A673 (cell line): ENCODE measurements at regions not wholly inside any gene's neighbourhood (a gene's known extent, or its start where the extent isn't known, plus 50 kb on each side); places are given as distances from the start of the nearest gene placed in this dataset.

ENCODE experiments used
- BruUV-seq: library from RNA; stranded (reverse); fragments of 400-500 nt; replicated peaks from 2 replicates; lab custom pipeline; 2021; lab: Mats Ljungman, UMichigan
- CTCF ChIA-PET: fragments of 300-600 bp; sonication (Branson Sonifier 250); formaldehyde crosslinking; loops from one replicate; lab custom pipeline; 2022; ENCODE audit warnings: antibody characterized with exemption; lab: Charles Lee
- POLR2A ChIA-PET: fragments of 300-600 bp; sonication (Branson Sonifier 250); formaldehyde crosslinking; loops from one replicate; lab custom pipeline; 2022; ENCODE audit warnings: antibody characterized with exemption; ENCODE audit not compliant: low non-redundant PET; lab: Charles Lee
- DNase-seq: peaks from one replicate; pipeline ENCODE4 v3.0.0-alpha.2; 2015; ENCODE audit warnings: low spot score
- H3K27ac ChIP-seq: fragments of 200-600 bp; sonication (generic); 2 replicates; pipeline ENCODE4 v1.5.1; 2016; ENCODE audit warnings: mixed run types, low read depth, mild to moderate bottlenecking, mixed read lengths, antibody characterized with exemption, low read length; ENCODE audit not compliant: poor library complexity, severe bottlenecking
- H3K27me3 ChIP-seq: fragments of 200-600 bp; sonication (generic); replicated peaks from 2 replicates; pipeline ENCODE4 v1.6.1; 2017; ENCODE audit warnings: mixed run types, low read depth, mild to moderate bottlenecking, mixed read lengths, antibody characterized with exemption, low read length; ENCODE audit not compliant: insufficient read depth, poor library complexity
- H3K36me3 ChIP-seq: fragments of 200-600 bp; sonication (generic); 2 replicates; pipeline ENCODE4 v1.6.1; 2016; ENCODE audit warnings: mixed run types, mild to moderate bottlenecking, mixed read lengths, antibody characterized with exemption, low read length; ENCODE audit not compliant: insufficient read depth, poor library complexity, severe bottlenecking
- H3K4me1 ChIP-seq: fragments of 200-600 bp; sonication (generic); 2 replicates; pipeline ENCODE4 v1.6.1; 2017; ENCODE audit warnings: mixed run types, mild to moderate bottlenecking, mixed read lengths, antibody characterized with exemption, low read length; ENCODE audit not compliant: insufficient read depth, poor library complexity, severe bottlenecking
- H3K4me3 ChIP-seq: fragments of 200-600 bp; sonication (generic); 2 replicates; pipeline ENCODE4 v1.5.1; 2016; ENCODE audit warnings: low read depth, mixed run types, mild to moderate bottlenecking, mixed read lengths, low read length; ENCODE audit not compliant: poor library complexity, severe bottlenecking
- H3K9me3 ChIP-seq: fragments of 200-600 bp; sonication (generic); 2 replicates; pipeline ENCODE4 v1.6.1; 2016; ENCODE audit warnings: mixed run types, low read depth, mild to moderate bottlenecking, mixed read lengths, antibody characterized with exemption, low read length; ENCODE audit not compliant: poor library complexity, severe bottlenecking
- CTCF ChIP-seq: fragments of 300-800, 200-600 bp; sonication (generic); conservative IDR thresholded peaks from 2 replicates; pipeline ENCODE4 v1.5.1; 2017; ENCODE audit warnings: low read depth, mild to moderate bottlenecking, antibody characterized with exemption, low read length, moderate library complexity, mixed read lengths
- EZH2 ChIP-seq: fragments of 200-600 bp; sonication (generic); IDR thresholded peaks from 2 replicates; pipeline ENCODE4 v1.6.1; 2017; ENCODE audit warnings: borderline replicate concordance, low read depth, mild to moderate bottlenecking, mixed read lengths, antibody characterized with exemption, low read length; ENCODE audit not compliant: poor library complexity, severe bottlenecking
- intact Hi-C: fragments of 100-400 bp; cut with micrococcal nuclease; formaldehyde crosslinking; loops from one replicate; pipeline ENCODE4 v1.10.0; 2022; ENCODE audit not compliant: unreplicated experiment

DNA sequence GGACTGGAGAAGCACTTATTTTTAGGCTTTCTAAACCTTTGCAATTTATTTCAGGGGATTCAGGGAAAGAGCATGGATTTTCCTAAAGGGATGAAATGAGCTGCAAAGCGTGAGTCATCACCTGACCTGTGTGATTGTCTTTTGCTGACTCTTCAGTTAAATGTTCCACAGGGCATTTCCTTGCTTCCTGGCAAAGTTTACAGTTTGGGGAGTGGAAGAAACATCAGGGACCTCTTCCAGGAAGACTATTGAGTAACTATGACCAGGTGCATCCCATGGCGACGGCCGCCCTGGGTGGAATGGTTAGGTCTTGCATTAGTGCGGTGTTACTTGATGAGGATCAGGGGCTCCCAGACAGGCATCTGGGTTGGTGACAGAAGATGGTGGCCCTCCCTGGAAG is 79.5 kb upstream of the SIPA1L2 start:
- BruUV-seq, result no TSS peak
- H3K9me3 ChIP-seq, result no peaks in the 10 kb centered on the region
- POLR2A ChIA-PET, result no interaction called here
- H3K27ac ChIP-seq, result no peak overlapping the region
- TF ChIP-seq EZH2 (no peak), CTCF (no peak)
- DNase-seq, result no peak
- H3K4me3 ChIP-seq, result no peak overlapping the region
- no peaks in the 10 kb centered on the region for H3K27me3 ChIP-seq
- intact Hi-C loops, result no loop called here
- peaks cover 10% of the 10 kb centered on the region for H3K4me1 ChIP-seq
- CTCF ChIA-PET, result no interaction called here
- H3K36me3 ChIP-seq, result no peaks in the 10 kb centered on the region

DNA sequence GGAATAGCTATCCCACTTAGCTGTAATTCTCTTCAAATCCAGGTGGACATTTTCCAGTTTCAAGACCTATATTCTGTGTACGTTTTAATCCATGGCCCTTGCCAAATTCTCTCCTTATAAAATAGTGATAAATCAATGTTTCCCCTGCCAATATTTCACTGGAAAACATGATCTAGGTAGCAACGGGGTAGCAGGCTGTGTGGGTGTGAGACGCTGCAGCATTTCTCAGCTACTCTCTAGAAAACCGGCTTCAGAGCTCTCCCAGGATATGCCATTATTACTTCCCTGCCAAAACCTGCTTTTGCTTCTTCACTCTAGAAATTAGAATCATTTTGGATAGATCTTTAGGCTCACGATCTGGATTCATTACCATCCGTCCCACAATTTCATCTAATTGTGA is 82.1 kb upstream of the SIPA1L2 start:
- no peak overlapping the region for H3K27ac ChIP-seq
- TF ChIP-seq EZH2 (no peak), CTCF (no peak)
- DNase-seq, result no peak
- BruUV-seq, result no TSS peak
- H3K4me1 ChIP-seq, result no peaks in the 10 kb centered on the region
- H3K36me3 ChIP-seq, result no peaks in the 10 kb centered on the region
- CTCF ChIA-PET, result no interaction called here
- no peak overlapping the region for H3K4me3 ChIP-seq
- intact Hi-C loops, result no loop called here
- H3K9me3 ChIP-seq, result no peaks in the 10 kb centered on the region
- no peaks in the 10 kb centered on the region for H3K27me3 ChIP-seq
- POLR2A ChIA-PET, result no interaction called here

DNA sequence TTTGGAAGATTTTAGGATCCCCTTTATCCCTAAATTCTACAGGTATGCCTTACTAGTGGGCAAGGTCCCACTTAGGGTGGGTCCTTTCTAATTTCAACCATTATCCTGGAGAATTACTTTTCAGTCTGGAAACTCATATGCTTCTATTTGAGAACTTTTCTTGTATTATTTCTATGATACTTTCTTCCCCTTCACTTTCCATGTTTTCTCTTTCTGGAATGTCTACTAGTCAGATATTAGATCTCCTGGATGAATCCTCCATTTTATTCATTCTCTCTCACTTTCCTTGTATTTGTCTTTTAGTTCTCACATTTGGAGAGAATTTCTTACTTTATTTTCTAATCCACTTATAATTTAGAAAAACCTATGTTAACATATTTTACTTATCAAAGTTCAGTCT is 83.9 kb upstream of the SIPA1L2 start:
- H3K4me3 ChIP-seq, result no peak overlapping the region
- TF ChIP-seq EZH2 (no peak), CTCF (no peak)
- no peak for DNase-seq
- intact Hi-C loops, result no loop called here
- no peaks in the 10 kb centered on the region for H3K4me1 ChIP-seq
- no peak overlapping the region for H3K27ac ChIP-seq
- ChIA-PET CTCF (no interaction called here), POLR2A (no interaction called here)
- no peaks in the 10 kb centered on the region for H3K36me3 ChIP-seq
- no peaks in the 10 kb centered on the region for H3K27me3 ChIP-seq
- no TSS peak for BruUV-seq
- no peaks in the 10 kb centered on the region for H3K9me3 ChIP-seq
